HG03432 (cell line): ENCODE measurements at regions not wholly inside any gene's neighbourhood (a gene's known extent, or its start where the extent isn't known, plus 50 kb on each side); places are given as distances from the start of the nearest gene placed in this dataset.
"Not testable (repeated sequence)": the region's sequence is repeated elsewhere in the genome, so short reads cannot be mapped to it uniquely, and the experiment has no call there.

Experiments used
- ATAC-seq: cut with Tn5 transposase; IDR thresholded peaks from one replicate; pipeline ENCODE4 v1.9.1; 2021; ENCODE audit warnings: mild to moderate bottlenecking, moderate library complexity; ENCODE audit not compliant: unreplicated experiment

DNA sequence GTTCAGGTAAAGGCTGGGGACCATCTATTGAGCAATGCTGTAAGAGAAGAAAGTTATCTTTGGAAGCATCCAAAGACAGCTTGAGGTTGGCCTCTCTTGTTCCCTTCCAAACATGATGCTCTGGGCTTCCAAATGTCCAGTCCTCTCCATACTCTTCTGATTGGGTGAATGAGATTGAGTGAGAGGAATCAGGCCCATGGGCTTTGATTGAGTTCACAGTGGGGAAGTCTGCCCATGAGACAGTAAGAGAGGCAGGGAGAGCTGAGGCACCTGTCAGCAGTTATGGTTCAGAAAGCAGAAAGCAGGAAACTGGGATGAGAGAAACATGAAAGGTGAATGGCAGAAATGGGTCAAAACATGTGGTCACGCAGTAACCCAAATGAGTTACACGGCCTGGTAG, 1006.9 kb downstream of the VRK1 start:
- no peak for ATAC-seq

- ATAC-seq: no peak
These were observed 1009.7 kb downstream of the VRK1 start for GRCh38 chr14:97806891-97807290.

- not testable (repeated sequence) for ATAC-seq
These were observed 1011.4 kb downstream of the VRK1 start for GRCh38 chr14:97808541-97808940.

DNA sequence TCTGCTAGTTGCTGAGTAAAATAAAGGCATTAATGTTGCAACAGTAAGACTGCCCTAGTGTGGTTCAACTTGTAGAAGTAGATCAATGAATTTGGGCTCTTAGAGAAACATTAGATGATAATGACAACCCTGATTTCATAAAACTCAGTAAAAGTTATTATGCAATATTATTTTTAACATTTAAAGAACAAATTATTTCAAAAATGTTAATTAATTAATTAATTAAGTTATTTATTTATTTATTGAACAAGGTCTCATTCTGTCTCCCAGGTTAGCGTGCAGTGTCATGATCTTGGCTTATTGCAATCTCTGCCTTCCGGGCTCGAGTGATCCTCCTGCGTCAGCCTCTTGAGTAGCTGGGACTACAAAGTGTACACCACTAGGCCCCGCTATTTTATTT, 1016.4 kb downstream of the VRK1 start:
- no peak for ATAC-seq

- ATAC-seq: no peak
These were observed 1023.6 kb downstream of the VRK1 start for GRCh38 chr14:97820781-97821180.

DNA sequence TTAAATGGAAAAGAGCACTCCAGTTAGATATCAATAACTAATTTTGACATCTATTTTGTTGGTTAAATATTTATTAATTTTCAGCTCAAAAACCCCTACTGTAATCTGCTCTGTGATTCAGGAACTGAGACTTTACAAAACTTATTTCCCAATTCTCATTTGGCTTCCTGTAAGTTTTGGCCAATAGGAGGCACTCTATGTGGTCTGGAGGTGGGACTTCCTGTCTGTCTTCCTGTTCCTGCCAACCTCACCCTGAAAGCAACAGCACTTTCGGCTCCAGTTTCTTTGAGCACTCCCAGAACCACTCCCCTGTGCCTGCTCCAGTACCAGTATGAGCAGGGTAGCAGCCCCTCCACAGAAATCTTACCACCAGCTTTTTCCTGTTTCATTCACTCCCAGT, 1027.0 kb downstream of the VRK1 start:
- ATAC-seq: no peak

DNA sequence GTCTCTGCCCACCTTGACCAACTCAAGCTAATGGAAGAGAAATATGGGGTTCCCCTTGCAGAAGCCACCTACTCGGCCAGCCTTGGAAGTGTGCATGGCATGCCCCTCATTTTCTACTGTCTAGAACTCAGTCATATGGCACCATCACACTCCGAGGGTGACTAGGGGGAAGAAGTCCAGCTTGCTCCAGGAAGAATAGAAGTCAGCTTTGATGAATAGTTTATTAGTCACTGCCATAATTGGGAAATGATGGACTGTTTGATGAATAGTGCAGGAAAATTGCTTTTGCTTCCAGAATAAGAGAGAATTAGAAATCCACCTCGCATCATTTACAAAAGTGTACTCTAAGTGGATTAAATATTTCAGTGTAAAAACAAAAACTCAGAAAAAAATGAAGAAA, 1030.6 kb downstream of the VRK1 start:
- ATAC-seq: no peak

- ATAC-seq: no peak
These were observed 1035.6 kb downstream of the VRK1 start for GRCh38 chr14:97832776-97833175.

GRCh38 chr14:97838986-97839385, 1041.8 kb downstream of the VRK1 start:
- no peak for ATAC-seq

DNA sequence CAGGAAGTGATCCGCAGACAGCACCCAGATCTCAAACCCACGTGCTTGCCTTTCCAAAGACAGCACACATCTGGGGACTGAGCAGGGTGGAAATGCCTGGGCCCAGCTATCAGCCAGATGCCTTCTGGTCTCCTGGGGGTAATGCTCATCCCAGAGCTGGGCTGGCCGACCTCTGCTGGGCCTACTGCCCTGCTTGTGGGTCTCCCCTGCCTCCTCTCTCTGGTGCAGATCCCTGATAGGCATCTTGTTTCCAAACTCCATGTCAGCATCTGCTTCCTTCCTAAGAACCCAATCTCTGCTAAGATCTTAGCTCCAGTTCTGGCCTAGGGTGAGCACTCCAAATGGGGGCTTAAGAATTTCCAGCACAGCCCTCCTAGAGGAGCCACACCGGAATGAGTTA, 1043.0 kb downstream of the VRK1 start:
- no peak for ATAC-seq

DNA sequence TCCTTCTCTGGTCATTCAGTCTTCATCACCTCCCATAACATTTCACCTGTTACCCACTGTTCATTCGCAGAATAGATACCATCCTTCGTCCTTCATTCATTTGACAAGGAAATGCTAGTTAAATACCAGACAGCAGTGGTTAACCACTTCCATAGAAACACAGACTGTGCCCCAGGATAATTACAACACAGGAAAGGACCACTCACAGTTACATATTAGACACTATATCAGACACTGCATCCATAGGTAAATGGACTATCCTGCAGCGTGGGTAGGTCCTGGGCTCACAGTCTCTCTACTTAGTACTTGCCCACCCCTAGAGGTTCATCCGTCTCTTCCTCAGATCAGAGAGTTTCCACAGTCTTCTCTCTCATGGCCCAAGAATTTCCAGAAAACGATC, 1044.6 kb downstream of the VRK1 start:
- no peak for ATAC-seq

- ATAC-seq: no peak
These were observed 1045.9 kb downstream of the VRK1 start for GRCh38 chr14:97843066-97843465.

GRCh38 chr14:97844042-97844441, 1046.9 kb downstream of the VRK1 start:
- no peak for ATAC-seq

DNA sequence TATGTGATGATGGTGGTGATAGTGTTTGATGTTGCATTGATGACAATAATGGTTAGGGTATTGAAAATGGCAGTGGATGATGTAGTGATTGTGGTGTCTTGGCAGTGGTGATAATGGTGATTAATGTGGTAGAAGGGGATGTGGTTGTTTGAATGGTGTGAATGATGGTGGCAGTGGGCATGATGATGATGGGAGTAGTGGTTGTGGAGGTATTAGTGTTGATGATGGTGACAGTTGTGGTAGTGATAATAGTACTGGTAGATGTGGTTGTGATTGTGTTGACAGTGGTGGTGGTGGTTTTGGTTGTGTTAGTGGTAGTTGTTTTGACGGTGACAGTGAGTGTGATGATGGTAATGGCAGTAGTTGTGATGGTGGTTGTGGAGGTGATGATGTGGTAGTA, 1049.0 kb downstream of the VRK1 start:
- ATAC-seq: no peak

DNA sequence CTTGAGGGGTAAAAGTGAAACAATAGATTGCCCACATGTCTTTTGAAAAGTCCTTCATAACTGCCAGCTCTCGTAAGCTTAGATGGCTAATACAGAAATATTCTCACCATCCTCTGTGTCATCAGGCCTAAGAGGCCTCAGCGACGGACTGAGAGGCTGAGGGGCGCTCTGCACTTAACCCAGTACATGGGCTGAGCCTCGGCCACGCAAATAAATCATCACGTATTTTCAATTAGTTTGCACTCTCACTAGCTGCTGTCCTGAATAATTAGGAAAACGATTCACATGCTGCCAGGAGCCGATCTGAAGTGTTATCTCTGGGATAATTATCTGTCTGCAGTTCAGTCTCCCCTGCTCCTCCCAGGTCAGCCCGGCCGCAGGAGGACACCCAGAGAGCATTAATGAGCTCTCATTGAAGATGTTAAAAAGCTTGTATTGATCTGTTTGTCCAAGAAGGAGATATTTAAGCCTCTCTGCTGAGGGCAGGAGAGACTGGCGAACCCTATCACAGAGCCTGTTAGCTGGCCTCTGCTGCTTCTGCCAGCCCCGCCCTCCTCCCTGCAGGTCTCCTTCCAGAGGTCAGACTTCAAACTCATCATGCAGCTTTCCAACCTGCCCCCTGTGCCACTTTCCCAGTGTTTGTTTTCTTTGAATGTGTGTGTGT, 1051.3 kb downstream of the VRK1 start:
- ATAC-seq: no peak

- no peak for ATAC-seq
These were observed 1053.3 kb downstream of the VRK1 start for GRCh38 chr14:97850466-97850865.

DNA sequence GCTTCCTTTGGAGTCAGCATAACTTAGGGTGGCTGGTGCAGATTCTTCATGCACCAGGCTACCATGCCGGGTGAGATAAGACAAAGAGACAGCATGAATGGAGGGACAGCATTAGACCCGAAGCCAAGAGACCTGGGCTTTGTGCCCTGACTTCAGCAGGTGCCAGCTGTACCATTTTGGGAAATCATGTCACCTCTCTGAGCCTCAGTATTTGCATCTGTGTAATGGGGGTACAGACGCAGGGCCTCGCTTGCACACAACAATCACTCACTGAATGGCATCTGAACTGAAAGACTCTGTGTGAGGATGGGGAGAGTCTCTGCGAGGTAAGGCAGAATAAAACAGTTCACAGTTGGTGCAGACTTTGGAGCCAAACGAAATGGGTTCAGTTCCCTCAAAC, 1053.7 kb downstream of the VRK1 start:
- ATAC-seq: no peak

GRCh38 chr14:97851428-97851995, 1054.3 kb downstream of the VRK1 start:
- no peak for ATAC-seq

- no peak for ATAC-seq
These were observed 1057.7 kb downstream of the VRK1 start for GRCh38 chr14:97854918-97855317.

- no peak for ATAC-seq
These were observed 1069.0 kb downstream of the VRK1 start for GRCh38 chr14:97866195-97866594.

GRCh38 chr14:97866664-97867063, 1069.5 kb downstream of the VRK1 start:
- ATAC-seq: no peak

DNA sequence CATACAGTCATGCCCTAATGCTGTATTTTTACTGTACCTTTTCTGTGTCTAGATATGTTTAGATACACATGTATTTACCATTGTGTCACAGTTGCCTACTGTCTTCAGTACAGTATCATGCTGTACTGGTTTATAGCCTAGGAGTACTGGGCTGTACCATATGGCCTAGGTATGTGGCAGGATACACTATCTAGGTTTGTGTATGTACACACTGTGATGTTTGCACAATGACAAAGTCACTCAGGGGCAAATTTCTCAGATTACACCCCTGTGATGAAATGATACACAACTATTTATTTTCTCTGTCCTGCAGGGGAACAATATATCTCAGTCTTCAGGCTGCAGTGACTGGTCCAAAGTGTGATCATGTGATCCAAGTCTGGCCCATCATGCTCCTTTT, 1076.1 kb downstream of the VRK1 start:
- ATAC-seq: no peak

DNA sequence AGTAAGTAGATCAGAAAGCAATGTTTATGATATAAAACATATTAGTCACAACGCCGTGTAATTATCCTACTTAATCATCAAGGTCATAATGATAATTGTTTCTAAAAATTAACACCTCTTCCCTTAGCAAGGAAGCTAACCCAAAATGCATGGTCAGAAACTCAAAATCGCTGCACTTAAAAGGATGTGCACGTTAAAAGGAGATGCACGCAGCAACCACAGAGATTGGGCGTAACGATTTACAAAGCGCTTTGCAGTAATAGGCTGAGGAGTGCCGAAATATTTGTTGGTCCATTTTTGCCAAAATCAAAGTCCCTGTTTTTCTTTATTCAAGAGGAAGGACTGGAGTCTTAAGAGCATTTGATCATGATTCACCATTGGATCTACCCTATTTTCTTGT, 1077.2 kb downstream of the VRK1 start:
- ATAC-seq: no peak
